Stomach smooth muscle (tissue), 2 donors: ENCODE measurements at regions not wholly inside any gene's neighbourhood (a gene's known extent, or its start where the extent isn't known, plus 50 kb on each side); places are given as distances from the start of the nearest gene placed in this dataset.
"Not testable (repeated sequence)": the region's sequence is repeated elsewhere in the genome, so short reads cannot be mapped to it uniquely, and the experiment has no call there.

Experiments
- H3K27ac ChIP-seq: one replicate; pipeline ENCODE4 v1.7.0; 2013; ENCODE audit warnings: mild to moderate bottlenecking, low read length, inconsistent platforms
- H3K27me3 ChIP-seq, 2 donors: one replicate each; pipeline ENCODE4 v1.7.0; 2013; ENCODE audit warnings: low read length in 2 of 2; ENCODE audit not compliant: insufficient read depth in 2 of 2, control insufficient read depth in 1 of 2
- H3K36me3 ChIP-seq, 2 donors: one replicate each; pipeline ENCODE4 v1.7.0; 2013; ENCODE audit warnings: low read length in 2 of 2; ENCODE audit not compliant: control insufficient read depth in 2 of 2, insufficient read depth in 2 of 2
- H3K4me1 ChIP-seq: one replicate; pipeline ENCODE4 v1.7.0; 2013; ENCODE audit warnings: low read length; ENCODE audit not compliant: control insufficient read depth, insufficient read depth
- H3K4me3 ChIP-seq, 2 donors: one replicate each; pipeline ENCODE4 v1.7.0; 2013; ENCODE audit warnings: low read length in 2 of 2
- H3K9ac ChIP-seq, 2 donors: one replicate each; pipeline ENCODE4 v1.7.0; 2013; ENCODE audit warnings: low read length in 2 of 2, mild to moderate bottlenecking in 1 of 2
- H3K9me3 ChIP-seq, 2 donors: one replicate each; pipeline ENCODE4 v1.7.0; 2013; ENCODE audit warnings: low read length in 2 of 2; ENCODE audit not compliant: control insufficient read depth in 2 of 2
- donor health status: healthy.
- donor health status: Pancreatic carcinoma.

GRCh38 chr7:32779895-32780294, 111.7 kb downstream of the KBTBD2 start:
- H3K27me3 ChIP-seq, H3K9me3 ChIP-seq, H3K4me3 ChIP-seq: not testable (repeated sequence)

DNA sequence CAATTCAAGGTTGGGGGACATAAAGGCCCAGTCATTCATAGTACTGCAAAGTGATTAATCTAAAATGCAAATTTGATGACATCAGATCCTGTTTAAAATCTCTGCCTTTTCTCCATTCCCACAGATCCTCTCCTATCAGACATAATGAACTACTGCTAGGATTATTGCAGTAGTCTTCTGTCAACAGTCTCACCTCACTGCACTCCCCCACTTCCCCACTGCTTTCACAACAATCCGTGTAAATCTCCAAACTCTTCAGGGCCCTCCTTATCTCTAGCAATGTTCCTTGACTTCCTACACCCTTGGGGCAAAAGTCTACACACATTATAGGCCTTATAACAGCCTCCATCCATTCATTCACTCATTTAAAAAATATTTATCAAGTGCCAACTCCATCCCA, 112.4 kb downstream of the KBTBD2 start:
- Histone ChIP-seq H3K27me3 (no peaks in the 10 kb centered on the region), H3K36me3 (no peaks in the 10 kb centered on the region), H3K4me1 (no peaks in the 10 kb centered on the region), H3K27ac (no peak overlapping the region), H3K4me3 (no peak overlapping the region), H3K9ac (no peak overlapping the region), H3K9me3 (no peaks in the 10 kb centered on the region)

More at GRCh38 chr7:32779895-32780294, 111.7 kb downstream of the KBTBD2 start:
- not testable (repeated sequence) for H3K9ac ChIP-seq, H3K36me3 ChIP-seq, H3K27ac ChIP-seq, H3K4me1 ChIP-seq

GRCh38 chr7:32777041-32777666, 114.4 kb downstream of the KBTBD2 start:
- not testable (repeated sequence) for H3K9me3 ChIP-seq, H3K27me3 ChIP-seq, H3K9ac ChIP-seq, H3K27ac ChIP-seq, H3K4me1 ChIP-seq, H3K4me3 ChIP-seq, H3K36me3 ChIP-seq

DNA sequence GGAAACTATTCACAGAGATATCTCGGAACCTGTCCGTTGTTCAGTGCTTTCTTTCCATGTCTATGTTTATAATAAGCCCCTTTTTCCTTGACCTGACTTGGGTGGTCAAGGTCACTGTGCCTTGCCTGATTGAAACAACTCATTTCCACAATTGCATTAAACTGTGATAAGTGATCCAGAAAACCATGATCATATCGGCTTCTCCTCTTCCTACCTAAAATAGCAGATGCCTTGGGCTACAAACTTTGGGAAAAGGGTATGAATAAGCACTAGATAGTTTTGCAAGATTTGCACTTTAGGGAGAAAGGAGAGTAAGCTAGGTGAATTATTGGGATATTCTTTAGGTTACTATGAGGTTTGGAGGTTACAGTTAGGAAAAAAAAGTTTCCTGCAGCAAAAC, 115.2 kb downstream of the KBTBD2 start:
- not testable (repeated sequence) for H3K9ac ChIP-seq, H3K27me3 ChIP-seq, H3K4me1 ChIP-seq, H3K9me3 ChIP-seq, H3K4me3 ChIP-seq, H3K36me3 ChIP-seq, H3K27ac ChIP-seq

DNA sequence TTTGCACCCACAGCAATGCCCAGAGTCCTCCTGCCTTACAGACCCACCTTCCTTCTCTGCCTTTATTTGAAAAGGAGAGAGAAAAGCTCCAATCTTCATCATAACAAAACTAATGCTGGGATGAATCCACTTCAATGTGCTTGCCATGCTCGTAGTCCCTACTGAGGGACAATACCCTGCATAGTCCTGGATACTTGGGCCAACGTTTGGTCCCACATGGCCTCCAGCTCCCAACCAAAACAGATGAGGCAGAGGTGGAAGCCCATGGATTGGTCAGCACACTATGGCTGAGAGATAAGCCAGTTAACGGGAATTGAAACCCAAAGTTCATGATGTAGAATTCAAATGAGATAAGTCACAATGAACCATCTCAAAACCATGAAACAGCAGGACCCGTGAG, 115.8 kb downstream of the KBTBD2 start:
- H3K4me3 ChIP-seq, H3K36me3 ChIP-seq, H3K9ac ChIP-seq, H3K4me1 ChIP-seq, H3K27me3 ChIP-seq, H3K27ac ChIP-seq, H3K9me3 ChIP-seq: not testable (repeated sequence)

- Histone ChIP-seq H3K4me1 (no peaks in the 10 kb centered on the region), H3K4me3 (no peak overlapping the region), H3K9ac (no peak overlapping the region), H3K27ac (no peak overlapping the region), H3K36me3 (no peaks in the 10 kb centered on the region), H3K9me3 (no peaks in the 10 kb centered on the region), H3K27me3 (no peaks in the 10 kb centered on the region)
Observed at GRCh38 chr7:32774541-32774951, 117.0 kb downstream of the KBTBD2 start.

DNA sequence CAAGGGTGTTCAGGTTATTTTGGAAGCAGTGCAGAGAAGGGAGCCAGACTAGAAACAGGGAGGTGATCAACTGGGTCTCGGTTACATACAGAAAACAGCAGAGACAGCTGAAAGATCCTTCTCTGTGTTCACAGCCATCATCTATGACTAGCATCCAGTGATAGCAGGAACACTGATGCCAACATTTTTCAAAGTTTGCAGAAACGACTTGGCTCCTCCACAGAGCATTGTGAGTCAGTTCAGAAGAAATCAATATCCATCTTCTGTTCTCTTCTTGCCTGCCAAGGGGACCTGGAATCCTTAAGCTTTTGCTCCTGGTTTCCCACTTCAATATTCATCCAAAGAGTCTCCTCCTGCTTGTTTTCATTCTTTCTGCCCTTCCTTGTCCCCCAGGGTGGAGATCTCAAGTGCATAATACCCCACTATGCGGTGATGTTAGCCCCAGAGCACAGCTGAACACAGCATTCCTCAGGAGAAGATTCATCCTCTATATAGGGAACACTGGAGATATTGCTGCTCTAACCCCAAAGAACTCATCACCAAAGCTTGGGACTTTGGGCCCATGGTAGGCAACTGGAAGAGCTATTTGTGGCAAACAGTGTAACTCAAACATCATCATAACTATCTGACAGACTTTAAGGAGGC, 122.6 kb downstream of the KBTBD2 start:
- H3K36me3 ChIP-seq, H3K27ac ChIP-seq, H3K9ac ChIP-seq, H3K4me1 ChIP-seq, H3K27me3 ChIP-seq, H3K9me3 ChIP-seq, H3K4me3 ChIP-seq: not testable (repeated sequence)

DNA sequence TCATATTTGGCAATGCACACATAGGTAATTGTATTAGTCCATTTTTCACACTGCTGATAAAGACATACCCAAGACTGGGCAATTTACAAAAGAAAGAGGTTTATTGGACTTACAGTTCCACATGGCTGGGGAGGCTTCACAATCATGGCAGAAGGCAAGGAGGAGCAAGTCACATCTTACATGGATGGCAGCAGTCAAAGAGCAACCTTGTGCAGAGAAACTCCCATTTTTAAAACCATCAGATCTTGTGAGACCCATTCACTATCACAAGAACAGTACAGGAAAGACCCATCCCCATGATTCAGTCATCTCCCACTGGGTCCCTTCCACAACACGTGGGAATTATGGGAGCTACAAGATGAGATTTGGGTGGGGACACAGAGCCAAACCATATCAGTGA, 123.2 kb downstream of the KBTBD2 start:
- not testable (repeated sequence) for H3K9me3 ChIP-seq, H3K4me1 ChIP-seq, H3K9ac ChIP-seq, H3K4me3 ChIP-seq, H3K27ac ChIP-seq, H3K36me3 ChIP-seq, H3K27me3 ChIP-seq

- H3K36me3 ChIP-seq, H3K9me3 ChIP-seq, H3K9ac ChIP-seq, H3K4me1 ChIP-seq, H3K4me3 ChIP-seq, H3K27ac ChIP-seq, H3K27me3 ChIP-seq: not testable (repeated sequence)
Observed at GRCh38 chr7:32765649-32766251, 125.8 kb downstream of the KBTBD2 start.

DNA sequence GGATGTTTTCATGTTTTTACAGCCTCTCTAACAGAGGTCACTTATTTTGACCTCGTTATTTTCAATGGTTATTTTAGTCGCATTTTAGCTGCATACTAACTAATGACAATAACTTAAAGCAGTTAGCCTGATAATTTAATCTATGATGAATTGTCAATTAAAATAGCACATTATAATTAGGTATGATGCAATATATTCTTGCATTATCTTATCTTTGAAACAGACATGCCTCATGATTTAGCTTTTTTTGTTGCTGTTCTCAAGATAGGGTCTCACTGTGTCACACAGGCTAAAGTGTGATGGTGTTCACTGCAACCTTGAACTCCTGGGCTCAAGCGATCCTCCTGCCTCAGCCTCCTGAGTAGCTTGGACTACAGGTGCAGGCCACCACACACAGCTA, 126.4 kb downstream of the KBTBD2 start:
- no peak overlapping the region for H3K9ac ChIP-seq
- no peaks in the 10 kb centered on the region for H3K4me1 ChIP-seq
- no peak overlapping the region for H3K27ac ChIP-seq
- H3K36me3 ChIP-seq = no peaks in the 10 kb centered on the region
- H3K4me3 ChIP-seq = no peak overlapping the region
- H3K27me3 ChIP-seq = no peaks in the 10 kb centered on the region
- H3K9me3 ChIP-seq = no peaks in the 10 kb centered on the region

DNA sequence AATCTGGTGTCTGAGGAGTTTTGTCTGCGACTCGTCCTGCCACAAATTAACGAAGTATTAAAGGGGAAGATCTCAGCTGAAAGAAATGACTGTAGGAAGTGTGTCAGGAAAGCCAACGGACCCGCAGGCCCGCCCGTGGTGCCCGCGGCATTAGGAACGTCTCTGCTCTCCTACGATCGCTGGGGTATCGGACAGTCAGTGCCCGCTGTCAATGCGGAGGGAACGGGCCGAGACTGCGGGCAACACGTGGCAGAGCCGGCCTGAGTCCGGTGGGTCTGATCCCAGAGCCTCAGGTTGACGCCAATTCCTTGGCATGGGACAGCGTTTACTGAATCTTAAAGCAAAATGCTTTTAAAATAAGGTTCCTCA, 128.7 kb downstream of the KBTBD2 start:
- Histone ChIP-seq H3K27ac (no peak overlapping the region), H3K9ac (no peak overlapping the region), H3K4me1 (no peaks in the 10 kb centered on the region), H3K4me3 (no peak overlapping the region), H3K27me3 (no peaks in the 10 kb centered on the region), H3K9me3 (no peaks in the 10 kb centered on the region), H3K36me3 (no peaks in the 10 kb centered on the region)
